HUES48 (cell line): ENCODE measurements at regions not wholly inside any gene's neighbourhood (a gene's known extent, or its start where the extent isn't known, plus 50 kb on each side); places are given as distances from the start of the nearest gene placed in this dataset.
A peak's percentile ranks its signal among the peaks of the same experiment; 100 is the strongest.

Experiments
- H3K27ac ChIP-seq: one replicate; pipeline ENCODE4 v1.7.0; 2013; ENCODE audit warnings: low read depth, low read length, inconsistent platforms
- H3K27me3 ChIP-seq: 2 replicates; pipeline ENCODE4 v1.6.1; 2013; ENCODE audit warnings: mild to moderate bottlenecking, low read length; ENCODE audit not compliant: control insufficient read depth, insufficient read depth
- H3K36me3 ChIP-seq: 2 replicates; pipeline ENCODE4 v1.6.1; 2013; ENCODE audit warnings: low read length; ENCODE audit not compliant: control insufficient read depth, insufficient read depth
- H3K4me1 ChIP-seq: 2 replicates; pipeline ENCODE4 v1.6.1; 2013; ENCODE audit warnings: mild to moderate bottlenecking, low read length; ENCODE audit not compliant: control insufficient read depth, insufficient read depth
- H3K4me3 ChIP-seq: 2 replicates; pipeline ENCODE4 v1.5.1; 2013; ENCODE audit warnings: mild to moderate bottlenecking, low read depth, low read length
- H3K9ac ChIP-seq: 2 replicates; pipeline ENCODE4 v1.6.1; 2013; ENCODE audit warnings: mild to moderate bottlenecking, low read depth, low read length, moderate library complexity
- H3K9me3 ChIP-seq: 2 replicates; pipeline ENCODE4 v1.6.1; 2013; ENCODE audit warnings: low read length; ENCODE audit not compliant: control insufficient read depth, insufficient read depth

- Histone ChIP-seq H3K9ac (no peak overlapping the region), H3K9me3 (no peaks in the 10 kb centered on the region; the same call in 1 of the 2 replicates), H3K4me3 (no peak overlapping the region), H3K27ac (no peak overlapping the region), H3K36me3 (no peaks in the 10 kb centered on the region), H3K4me1 (peaks cover 19% of the 10 kb centered on the region), H3K27me3 (no peaks in the 10 kb centered on the region)
Measured at GRCh38 chr1:212542761-212543187, 65.8 kb upstream of the ATF3 start.

- H3K4me3 ChIP-seq: no peak overlapping the region
- no peak overlapping the region for H3K27ac ChIP-seq
Measured at GRCh38 chr1:212544110-212544509, 64.5 kb upstream of the ATF3 start.

GRCh38 chr1:212545941-212546635, 62.5 kb upstream of the ATF3 start:
- H3K4me3 ChIP-seq: no peak overlapping the region; the same call in 1 of the 2 replicates
- peaks cover 28% of the 10 kb centered on the region for H3K4me1 ChIP-seq
- H3K9ac ChIP-seq: no peak overlapping the region
- peak overlapping the region; percentile 57 for H3K27ac ChIP-seq
- no peaks in the 10 kb centered on the region for H3K9me3 ChIP-seq
- H3K36me3 ChIP-seq: no peaks in the 10 kb centered on the region
- H3K27me3 ChIP-seq: no peaks in the 10 kb centered on the region

More at GRCh38 chr1:212544110-212544509, 64.5 kb upstream of the ATF3 start:
- Histone ChIP-seq H3K27me3 (no peaks in the 10 kb centered on the region), H3K4me1 (peaks cover 19% of the 10 kb centered on the region), H3K36me3 (no peaks in the 10 kb centered on the region), H3K9ac (no peak overlapping the region), H3K9me3 (no peaks in the 10 kb centered on the region)

GRCh38 chr1:212549503-212550017, 59.0 kb upstream of the ATF3 start:
- no peaks in the 10 kb centered on the region for H3K9me3 ChIP-seq
- H3K4me1 ChIP-seq: peaks cover 39% of the 10 kb centered on the region
- H3K9ac ChIP-seq: no peak overlapping the region
- H3K27ac ChIP-seq: no peak overlapping the region
- H3K4me3 ChIP-seq: no peak overlapping the region
- no peaks in the 10 kb centered on the region for H3K36me3 ChIP-seq
- no peaks in the 10 kb centered on the region for H3K27me3 ChIP-seq

- Histone ChIP-seq H3K27ac (no peak overlapping the region), H3K27me3 (peaks cover 5% of the 10 kb centered on the region; the same call in 1 of the 2 replicates), H3K4me1 (peaks cover 25% of the 10 kb centered on the region), H3K9me3 (no peaks in the 10 kb centered on the region), H3K36me3 (no peaks in the 10 kb centered on the region), H3K4me3 (no peak overlapping the region), H3K9ac (no peak overlapping the region)
Measured at GRCh38 chr1:212551929-212552328, 56.6 kb upstream of the ATF3 start.

- no peaks in the 10 kb centered on the region for H3K36me3 ChIP-seq
- H3K9me3 ChIP-seq: no peaks in the 10 kb centered on the region
- peaks cover 20% of the 10 kb centered on the region for H3K27me3 ChIP-seq
- H3K9ac ChIP-seq: no peak overlapping the region
- H3K27ac ChIP-seq: no peak overlapping the region
- H3K4me3 ChIP-seq: no peak overlapping the region
- H3K4me1 ChIP-seq: peaks cover 29% of the 10 kb centered on the region
Measured at GRCh38 chr1:212553676-212554075, 54.9 kb upstream of the ATF3 start.

GRCh38 chr1:212554401-212554800, 54.2 kb upstream of the ATF3 start:
- H3K36me3 ChIP-seq: no peaks in the 10 kb centered on the region

GRCh38 chr1:212555426-212555825, 53.1 kb upstream of the ATF3 start:
- no peak overlapping the region for H3K4me3 ChIP-seq
- no peaks in the 10 kb centered on the region for H3K9me3 ChIP-seq
- no peak overlapping the region for H3K27ac ChIP-seq
- H3K36me3 ChIP-seq: no peaks in the 10 kb centered on the region
- no peak overlapping the region for H3K9ac ChIP-seq
- H3K4me1 ChIP-seq: peaks cover 23% of the 10 kb centered on the region
- peaks cover 20% of the 10 kb centered on the region for H3K27me3 ChIP-seq

More at GRCh38 chr1:212554401-212554800, 54.2 kb upstream of the ATF3 start:
- no peak overlapping the region for H3K9ac ChIP-seq
- H3K4me3 ChIP-seq: no peak overlapping the region
- no peak overlapping the region for H3K27ac ChIP-seq
- H3K27me3 ChIP-seq: peaks cover 20% of the 10 kb centered on the region
- H3K9me3 ChIP-seq: no peaks in the 10 kb centered on the region
- H3K4me1 ChIP-seq: peaks cover 32% of the 10 kb centered on the region

GRCh38 chr1:212556822-212557549, 51.6 kb upstream of the ATF3 start:
- no peaks in the 10 kb centered on the region for H3K36me3 ChIP-seq
- H3K27ac ChIP-seq: no peak overlapping the region
- H3K4me1 ChIP-seq: peaks cover 15% of the 10 kb centered on the region
- H3K9ac ChIP-seq: no peak overlapping the region
- 0 out of 2 replicates have a peak overlapping the region, but pooled peaks have one; percentile 70 for H3K4me3 ChIP-seq
- peaks cover 20% of the 10 kb centered on the region for H3K27me3 ChIP-seq
- H3K9me3 ChIP-seq: no peaks in the 10 kb centered on the region

- Histone ChIP-seq H3K9ac (peak overlapping the region; percentile 73), H3K4me1 (peaks cover 11% of the 10 kb centered on the region), H3K36me3 (no peaks in the 10 kb centered on the region), H3K9me3 (no peaks in the 10 kb centered on the region), H3K4me3 (peak overlapping the region; percentile 70), H3K27ac (peak overlapping the region; percentile 77), H3K27me3 (peaks cover 20% of the 10 kb centered on the region)
Measured at GRCh38 chr1:212557739-212558692, 50.5 kb upstream of the ATF3 start.
